ENCODE measurements at regions not wholly inside any gene's neighbourhood (a gene's known extent, or its start where the extent isn't known, plus 50 kb on each side); places are given as distances from the start of the nearest gene placed in this dataset.

DNA sequence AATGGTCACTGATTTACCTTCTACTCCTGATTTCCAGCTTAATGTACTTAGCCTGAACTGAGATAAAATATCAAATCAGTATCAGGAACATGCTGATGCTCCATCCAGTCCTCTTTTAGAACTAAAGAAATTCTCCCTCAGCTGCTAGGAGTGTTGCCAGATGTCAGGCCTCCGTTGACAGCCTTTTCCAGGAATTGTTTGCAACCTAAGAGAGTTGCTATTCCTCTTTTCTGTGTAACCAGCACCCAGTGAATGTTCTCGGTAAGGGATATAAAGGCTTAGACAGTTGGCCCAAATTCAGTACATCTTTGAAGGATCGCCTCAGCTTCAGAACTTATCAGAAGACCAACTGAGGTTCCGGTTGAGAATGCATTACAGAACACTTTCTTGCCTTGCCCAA is 559.0 kb downstream of the PCDH17 start:
- TF ChIP-seq CTCF (IDR thresholded peaks at IDR 0.05; ENCODE audit: low read length) (no peak), EZH2phosphoT487 (IDR thresholded peaks at IDR 0.05; ENCODE audit: low read length) (no peak), EZH2 (optimal IDR thresholded peaks at IDR 0.05; ENCODE audit: low read depth, low read length) (no peak)
- H3K36me3 ChIP-seq (replicated peaks; ENCODE audit: insufficient read depth, low read length), result no peaks in the 10 kb centered on the region
- DNase-seq, result no peak
- H3K27me3 ChIP-seq (replicated peaks; ENCODE audit: insufficient read depth, low read length), result no peaks in the 10 kb centered on the region
- H3F3A ChIP-seq (ENCODE audit: insufficient read depth, low read length), result no peaks in the 10 kb centered on the region
- H3K9me2 ChIP-seq (replicated peaks; ENCODE audit: insufficient read depth, low read length), result no peaks in the 10 kb centered on the region
- H3K79me2 ChIP-seq (ENCODE audit: low read length), result no peaks in the 10 kb centered on the region
- no peaks in the 10 kb centered on the region for H3K9me3 ChIP-seq (replicated peaks; ENCODE audit: insufficient read depth, low read length)
- no peak overlapping the region for H2AFZ ChIP-seq (ENCODE audit: low read length)
- no peak overlapping the region for H3K4me3 ChIP-seq (ENCODE audit: low read length)
- H4K20me1 ChIP-seq (ENCODE audit: insufficient read depth, low read length), result no peaks in the 10 kb centered on the region
- no peak overlapping the region for H3K27ac ChIP-seq (ENCODE audit: low read length)
- no peak overlapping the region for H3K4me2 ChIP-seq (ENCODE audit: low read depth, low read length)
- H3K4me1 ChIP-seq (ENCODE audit: low read length), result no peaks in the 10 kb centered on the region
- H3K9ac ChIP-seq (ENCODE audit: low read length), result no peak overlapping the region

DNA sequence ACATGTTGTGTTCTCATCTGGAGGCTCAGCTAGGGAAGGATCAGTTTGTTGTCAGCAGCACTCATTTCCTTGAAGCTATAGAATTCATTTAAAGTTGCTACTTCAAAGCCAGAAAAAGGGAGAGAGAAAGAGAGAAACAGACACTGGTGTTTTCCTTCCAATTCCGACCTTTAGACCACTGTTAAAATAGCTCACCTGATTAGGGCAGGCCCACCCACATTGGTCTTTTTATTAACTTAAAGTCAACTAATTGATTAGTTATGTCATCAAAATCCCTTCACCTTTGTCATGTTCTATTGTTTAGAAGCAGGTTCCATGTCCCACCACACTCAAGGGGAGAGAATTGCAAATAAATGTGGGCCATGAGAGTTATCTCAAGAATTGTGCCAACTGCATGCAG is 560.2 kb downstream of the PCDH17 start:
- no peak overlapping the region for H3K4me2 ChIP-seq (ENCODE audit: low read depth, low read length)
- TF ChIP-seq EZH2phosphoT487 (IDR thresholded peaks at IDR 0.05; ENCODE audit: low read length) (no peak), CTCF (IDR thresholded peaks at IDR 0.05; ENCODE audit: low read length) (no peak), EZH2 (optimal IDR thresholded peaks at IDR 0.05; ENCODE audit: low read depth, low read length) (no peak)
- H4K20me1 ChIP-seq (ENCODE audit: insufficient read depth, low read length), result no peaks in the 10 kb centered on the region
- no peaks in the 10 kb centered on the region for H3K9me2 ChIP-seq (replicated peaks; ENCODE audit: insufficient read depth, low read length)
- no peaks in the 10 kb centered on the region for H3K27me3 ChIP-seq (replicated peaks; ENCODE audit: insufficient read depth, low read length)
- DNase-seq, result no peak
- H3K9me3 ChIP-seq (replicated peaks; ENCODE audit: insufficient read depth, low read length), result no peaks in the 10 kb centered on the region
- H3K36me3 ChIP-seq (replicated peaks; ENCODE audit: insufficient read depth, low read length), result no peaks in the 10 kb centered on the region
- H3K4me1 ChIP-seq (ENCODE audit: low read length), result no peaks in the 10 kb centered on the region
- no peaks in the 10 kb centered on the region for H3K79me2 ChIP-seq (ENCODE audit: low read length)
- no peak overlapping the region for H2AFZ ChIP-seq (ENCODE audit: low read length)
- H3K9ac ChIP-seq (ENCODE audit: low read length), result no peak overlapping the region
- H3F3A ChIP-seq (ENCODE audit: insufficient read depth, low read length), result no peaks in the 10 kb centered on the region
- H3K27ac ChIP-seq (ENCODE audit: low read length), result no peak overlapping the region
- no peak overlapping the region for H3K4me3 ChIP-seq (ENCODE audit: low read length)

- Histone ChIP-seq H2AFZ (ENCODE audit: low read length) (no peak overlapping the region), H3F3A (ENCODE audit: insufficient read depth, low read length) (no peaks in the 10 kb centered on the region), H3K36me3 (replicated peaks; ENCODE audit: insufficient read depth, low read length) (no peaks in the 10 kb centered on the region), H3K4me2 (ENCODE audit: low read depth, low read length) (no peak overlapping the region), H3K9me3 (replicated peaks; ENCODE audit: insufficient read depth, low read length) (no peaks in the 10 kb centered on the region), H3K27me3 (replicated peaks; ENCODE audit: insufficient read depth, low read length) (no peaks in the 10 kb centered on the region), H3K79me2 (ENCODE audit: low read length) (no peaks in the 10 kb centered on the region), H4K20me1 (ENCODE audit: insufficient read depth, low read length) (no peaks in the 10 kb centered on the region), H3K9ac (ENCODE audit: low read length) (no peak overlapping the region), H3K4me1 (ENCODE audit: low read length) (no peaks in the 10 kb centered on the region), H3K4me3 (ENCODE audit: low read length) (no peak overlapping the region), H3K9me2 (replicated peaks; ENCODE audit: insufficient read depth, low read length) (no peaks in the 10 kb centered on the region), H3K27ac (ENCODE audit: low read length) (no peak overlapping the region)
- no peak for DNase-seq
- TF ChIP-seq EZH2 (optimal IDR thresholded peaks at IDR 0.05; ENCODE audit: low read depth, low read length), result no peak
Observed at GRCh38 chr13:58202099-58202498, 570.6 kb downstream of the PCDH17 start.

DNA sequence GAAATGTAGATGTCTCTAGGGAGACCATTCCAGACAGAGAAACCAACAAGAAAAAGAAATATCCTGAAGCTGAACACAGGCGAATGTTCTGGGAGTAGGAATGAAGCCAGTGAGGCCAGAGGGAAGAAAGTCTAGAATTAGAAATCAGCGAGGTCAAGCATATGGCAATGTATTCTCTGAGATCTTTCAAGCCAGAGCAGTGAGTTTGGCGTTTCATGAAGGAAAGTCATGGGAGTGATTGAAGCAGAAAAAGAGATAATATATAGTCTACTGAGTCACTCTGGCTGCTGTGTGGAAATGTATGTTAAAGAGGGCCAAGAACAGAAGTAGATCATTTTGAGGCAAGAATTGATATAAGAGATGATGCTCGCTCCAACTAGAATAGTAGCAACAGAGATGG is 576.0 kb downstream of the PCDH17 start:
- Histone ChIP-seq H3K9ac (ENCODE audit: low read length) (no peak overlapping the region), H3F3A (ENCODE audit: insufficient read depth, low read length) (no peaks in the 10 kb centered on the region), H3K9me2 (replicated peaks; ENCODE audit: insufficient read depth, low read length) (no peaks in the 10 kb centered on the region), H3K27me3 (replicated peaks; ENCODE audit: insufficient read depth, low read length) (no peaks in the 10 kb centered on the region), H3K36me3 (replicated peaks; ENCODE audit: insufficient read depth, low read length) (no peaks in the 10 kb centered on the region), H4K20me1 (ENCODE audit: insufficient read depth, low read length) (no peaks in the 10 kb centered on the region), H3K4me1 (ENCODE audit: low read length) (no peaks in the 10 kb centered on the region), H3K4me3 (ENCODE audit: low read length) (no peak overlapping the region), H2AFZ (ENCODE audit: low read length) (no peak overlapping the region), H3K27ac (ENCODE audit: low read length) (no peak overlapping the region), H3K4me2 (ENCODE audit: low read depth, low read length) (no peak overlapping the region), H3K9me3 (replicated peaks; ENCODE audit: insufficient read depth, low read length) (no peaks in the 10 kb centered on the region), H3K79me2 (ENCODE audit: low read length) (no peaks in the 10 kb centered on the region)
- no peak for TF ChIP-seq EZH2 (optimal IDR thresholded peaks at IDR 0.05; ENCODE audit: low read depth, low read length)
- TF ChIP-seq EZH2phosphoT487 (IDR thresholded peaks at IDR 0.05; ENCODE audit: low read length), result no peak
- no peak for DNase-seq
